ENCODE measurements at regions not wholly inside any gene's neighbourhood (a gene's known extent, or its start where the extent isn't known, plus 50 kb on each side); places are given as distances from the start of the nearest gene placed in this dataset.

- TF ChIP-seq CTCF (IDR thresholded peaks at IDR 0.05), result no peak
- no peak for TF ChIP-seq POLR2A (IDR thresholded peaks at IDR 0.05)
These were observed 136.4 kb downstream of the URI1 start for GRCh38 chr19:30078381-30078910.

All from esophagus squamous epithelium (tissue), 4 donors.